GM10266 (cell line): ENCODE measurements at regions not wholly inside any gene's neighbourhood (a gene's known extent, or its start where the extent isn't known, plus 50 kb on each side); places are given as distances from the start of the nearest gene placed in this dataset.

Source experiments
- DNase-seq: peaks from one replicate; pipeline ENCODE4 v3.0.0; 2012; ENCODE audit errors: extremely low spot score
- CTCF ChIP-seq: IDR thresholded peaks from 2 replicates; pipeline ENCODE4 v1.5.1; 2012; ENCODE audit warnings: mild to moderate bottlenecking, low read depth; ENCODE audit not compliant: control insufficient read depth, insufficient read depth; ENCODE audit errors: missing control alignments

DNA sequence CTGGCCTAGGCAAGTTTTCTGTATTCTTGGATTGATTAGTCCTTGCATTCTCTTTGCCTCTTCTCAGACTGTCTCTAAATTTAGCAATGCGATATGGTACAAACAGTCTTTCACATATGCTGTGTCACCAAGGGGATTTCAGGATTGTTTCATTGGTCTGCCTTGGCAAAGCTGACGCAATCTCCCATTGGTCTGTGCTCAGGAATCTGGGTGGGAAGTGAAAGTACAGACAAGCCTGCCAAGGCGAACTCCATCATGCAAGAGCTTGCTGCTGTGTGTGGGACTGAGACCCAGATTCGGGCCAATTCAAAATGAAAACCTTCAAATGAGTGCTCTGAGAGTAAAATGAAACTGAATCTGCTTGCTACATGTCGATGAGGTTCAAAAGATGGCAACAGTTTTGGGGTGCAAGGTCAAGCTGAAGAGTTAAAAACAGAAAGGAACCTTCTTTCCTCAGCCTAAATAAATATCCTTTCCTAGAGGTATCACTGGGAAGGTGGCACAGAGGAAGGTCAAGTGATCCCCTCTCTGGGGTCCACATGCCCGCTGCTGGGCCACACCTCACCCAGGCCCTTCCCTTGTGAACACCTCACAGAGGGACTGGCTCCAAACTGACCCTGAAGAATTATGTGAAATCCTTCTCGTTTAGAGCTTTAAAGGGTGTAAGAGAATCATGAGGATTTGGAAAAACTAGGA is 198.8 kb upstream of the PREP start:
- peak; percentile 51 for DNase-seq
- TF ChIP-seq CTCF, result no peak

DNA sequence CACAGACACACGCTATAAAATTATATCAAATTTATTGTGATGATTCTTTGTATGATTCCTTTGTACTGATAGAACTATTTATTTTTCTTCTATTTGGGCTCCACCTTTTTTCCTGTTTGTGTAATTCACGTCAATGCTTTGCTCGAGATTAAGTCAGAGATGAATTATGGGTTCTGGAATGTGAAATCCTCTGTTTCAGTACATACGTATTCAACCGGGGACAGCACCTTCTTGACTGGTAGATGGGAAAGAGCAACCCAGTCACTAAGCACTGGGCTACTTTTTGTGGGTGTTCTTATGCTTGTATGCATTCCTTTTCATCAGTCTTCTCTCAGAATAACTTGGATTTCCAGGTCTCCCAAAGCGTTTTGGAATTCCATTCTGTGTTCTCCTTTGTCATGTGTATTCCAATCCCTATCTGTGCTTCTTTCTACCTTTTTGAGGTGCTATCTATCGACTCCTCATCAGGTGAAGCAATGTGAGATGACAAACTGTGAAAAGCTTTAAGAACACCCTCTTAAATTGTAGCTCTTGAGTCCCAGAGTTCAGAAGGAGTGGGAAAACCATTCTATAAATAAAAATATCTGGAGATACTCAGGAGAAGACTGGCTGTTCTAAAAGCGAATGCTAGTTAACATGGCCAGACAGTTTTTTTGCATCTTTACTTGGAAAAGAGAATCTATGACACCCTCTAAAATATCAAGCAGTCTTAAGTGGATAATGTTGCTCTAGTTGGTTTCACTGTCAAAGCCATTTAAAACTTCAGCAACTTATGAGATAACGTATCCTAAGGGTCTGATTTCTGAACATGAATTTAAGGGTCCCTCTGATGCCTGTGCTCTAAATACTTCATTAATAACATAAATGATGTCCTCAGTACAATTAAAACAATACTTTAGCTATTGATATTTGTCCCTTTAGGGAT is 197.7 kb upstream of the PREP start:
- no peak for DNase-seq

GRCh38 chr6:105598264-105598663 is 195.4 kb upstream of the PREP start:
- no peak for TF ChIP-seq CTCF

More for the DNA sequence above, 197.7 kb upstream of the PREP start:
- TF ChIP-seq CTCF, result no peak

GRCh38 chr6:105596284-105596755 is 193.4 kb upstream of the PREP start:
- no peak for TF ChIP-seq CTCF
- DNase-seq, result no peak

More at GRCh38 chr6:105598264-105598663, 195.4 kb upstream of the PREP start:
- no peak for DNase-seq

DNA sequence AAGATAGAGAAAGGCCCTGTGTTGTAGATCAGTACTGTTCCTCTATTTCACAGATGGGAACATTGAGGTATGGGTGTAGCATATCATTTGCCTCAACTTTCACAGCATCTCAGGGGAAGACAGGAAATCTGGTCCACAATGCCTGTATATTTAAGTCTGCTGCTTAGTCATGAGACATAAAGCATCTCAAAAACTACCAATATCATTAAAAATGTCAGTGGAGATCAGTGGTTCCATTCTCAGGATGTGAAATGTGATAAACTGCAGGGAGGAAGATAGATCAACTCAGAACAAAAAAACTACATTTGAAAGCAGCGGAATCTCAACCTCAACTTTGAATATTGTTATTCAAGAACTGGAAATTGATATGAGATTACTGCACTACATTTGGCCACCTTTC is 192.9 kb upstream of the PREP start:
- no peak for TF ChIP-seq CTCF
- DNase-seq, result no peak

GRCh38 chr6:105594821-105595220 is 191.9 kb upstream of the PREP start:
- DNase-seq, result no peak
- TF ChIP-seq CTCF, result no peak
